Heart left ventricle (tissue), 16 donors: ENCODE measurements at regions not wholly inside any gene's neighbourhood (a gene's known extent, or its start where the extent isn't known, plus 50 kb on each side); places are given as distances from the start of the nearest gene placed in this dataset.

Experiments
- ATAC-seq, 4 donors: fragments of 200-7000 bp; cut with Tn5 transposase; one replicate each; pipeline ENCODE4 v1.9.1; 2020 to 2022; ENCODE audit warnings: moderate library complexity in 4 of 4, mild to moderate bottlenecking in 3 of 4, moderate number of reproducible peaks in 1 of 4
- DNase-seq, 5 donors: peaks; one replicate each; pipeline ENCODE4 v3.0.0-alpha.2; 2020
- H3K27ac ChIP-seq, 12 donors: fragments of 200-600 bp; sonication (generic) in 4 of 12; one replicate each; pipeline versions ENCODE4 v1.5.0 to v1.8.0; 2016 to 2022; ENCODE audit warnings: mild to moderate bottlenecking in 2 of 12
- H3K27me3 ChIP-seq, 9 donors: fragments of 200-600 bp; sonication (generic) in 2 of 9; one replicate each; pipeline versions ENCODE4 v1.5.1 to v1.8.0; 2016 to 2022; ENCODE audit warnings: mild to moderate bottlenecking in 3 of 9
- H3K36me3 ChIP-seq, 9 donors: fragments of 200-600 bp; sonication (generic) in 2 of 9; one replicate each; pipeline versions ENCODE4 v1.5.0 to v1.8.0; 2018 to 2022; ENCODE audit warnings: mild to moderate bottlenecking in 2 of 9
- H3K4me1 ChIP-seq, 12 donors: fragments of 200-600 bp; sonication (generic) in 4 of 12; one replicate each; pipeline versions ENCODE4 v1.5.0 to v1.8.0; 2016 to 2022; ENCODE audit warnings: mild to moderate bottlenecking in 3 of 12
- H3K4me3 ChIP-seq, 12 donors: fragments of 200-600 bp; sonication (generic) in 4 of 12; one replicate each; pipeline versions ENCODE4 v1.5.0 to v1.8.0; 2017 to 2022; ENCODE audit warnings: mild to moderate bottlenecking in 9 of 12, moderate library complexity in 4 of 12
- H3K9me3 ChIP-seq, 12 donors: fragments of 200-600 bp; sonication (generic) in 4 of 12; one replicate each; pipeline versions ENCODE4 v1.5.0 to v1.8.0; 2016 to 2022; ENCODE audit warnings: mild to moderate bottlenecking in 1 of 12
- CTCF ChIP-seq, 12 donors: fragments of 200-600 bp; sonication (generic) in 4 of 12; IDR thresholded peaks; one replicate each; pipeline versions ENCODE4 v1.5.0 to v1.8.0; 2018 to 2022; ENCODE audit warnings: antibody characterized with exemption in 12 of 12, mild to moderate bottlenecking in 5 of 12
- POLR2A ChIP-seq, 2 donors: fragments of 450-650 bp; IDR thresholded peaks; one replicate each; pipeline ENCODE4 v1.6.1; 2017; ENCODE audit warnings: antibody characterized with exemption in 2 of 2, mild to moderate bottlenecking in 2 of 2, moderate library complexity in 2 of 2
- WGBS, 4 donors: extraction: QIAGEN DNeasy Blood & Tissue Kit in 2 of 4; methylation state at CpG; one replicate each; pipeline versions ENCODE4 v1.1.5 to v1.1.7; 2013 to 2018; 5-methylcytosine and 5-hydroxymethylcytosine counted together
- intact Hi-C, 10 donors: fragments of 100-400 bp; cut with DNase I; formaldehyde crosslinking; loops; one replicate each; pipeline versions ENCODE4 v1.11.1 to v1.14.2; 2022
- donor health status: ischemic (EF 13 %, LVEDD 7.1; RV severe dilation, severe dysfunction).
- donor health status: healthy with polysubstance abuse.
- donor health status: DM: no; HTN: yes; CAD: no.
- donor health status: DM: no; HTN: no; CAD: no.
- donor health status: ischemic (EF 25% LVEDD 6.9; RV normal size, moderate dysfunction).
- donor health status: ischemic (EF 25% LVEDD 5.7; RV mildly dilated, moderate dysfunction).
- donor health status: healthy.
- donor health status: DM: yes; HTN: yes; CAD: no.
- donor health status: ischemic (EF 35%, LVEDD 5.7; RV mildly dilated, moderate dysfunction).
- donor health status: nonischemic (EF 11% LVEDD 7.7; RV severe dilation, severe dysfunction).
- donor health status: DM: yes; HTN: yes; CAD: no.
- donor health status: PGD.
- donor health status: ischemic (EF 29% LVEDD 5.4; RV normal size, mild dysfunction).
- donor health status: nonischemic (EF 23%, LVEDD 6.1; RV moderate dilation, normal function).

- ATAC-seq: no peak
- peak overlapping the region in 1 of 12 donors; percentile 45 for H3K27ac ChIP-seq
- intact Hi-C loops: loop anchor here in 1 of 10 donors (5.0 kb wide), 1 partner anchor 38 kb away; no protein-coding TSS in a partner anchor
- no peaks in the 10 kb centered on the region for H3K36me3 ChIP-seq
- no peaks in the 10 kb centered on the region for H3K9me3 ChIP-seq
- 79 to 89% (median 86%) methylated on average over 2 of the region's 2 CpGs for WGBS, 4 donors
- peaks cover 0 to 14% (median 4%) of the 10 kb centered on the region in 12 donors for H3K4me1 ChIP-seq
- H3K4me3 ChIP-seq: no peak overlapping the region
- no peak for DNase-seq
- no peaks in the 10 kb centered on the region for H3K27me3 ChIP-seq
- TF ChIP-seq POLR2A (IDR thresholded peaks at IDR 0.05): no peak
- no peak for TF ChIP-seq CTCF (IDR thresholded peaks at IDR 0.05)
Measured at GRCh38 chr6:108745664-108746336, 102.4 kb upstream of the ARMC2 start.

GRCh38 chr6:108746366-108746765 lies 101.9 kb upstream of the ARMC2 start:
- Histone ChIP-seq H3K9me3 (no peaks in the 10 kb centered on the region), H3K27me3 (no peaks in the 10 kb centered on the region), H3K36me3 (no peaks in the 10 kb centered on the region), H3K4me1 (peaks cover 0 to 13% (median 4%) of the 10 kb centered on the region in 12 donors), H3K27ac (peak overlapping the region in 1 of 12 donors; percentile 45), H3K4me3 (no peak overlapping the region)
- 95 to 100% (median 97%) methylated on average over 5 of the region's 5 CpGs for WGBS, 4 donors
- intact Hi-C loops: loop anchor here in 1 of 10 donors (5.0 kb wide), 1 partner anchor 39 kb away; no protein-coding TSS in a partner anchor
- ATAC-seq (no peak), DNase-seq (no peak)
- no peak for TF ChIP-seq CTCF (IDR thresholded peaks at IDR 0.05)
- TF ChIP-seq POLR2A (IDR thresholded peaks at IDR 0.05): no peak

GRCh38 chr6:108746836-108747575 lies 101.2 kb upstream of the ARMC2 start:
- H3K4me3 ChIP-seq: no peak overlapping the region
- intact Hi-C loops: loop anchor here in 1 of 10 donors (5.0 kb wide), 1 partner anchor 40 kb away; no protein-coding TSS in a partner anchor
- H3K27me3 ChIP-seq: no peaks in the 10 kb centered on the region
- 92 to 96% (median 94%) methylated on average over 9 of the region's 9 CpGs for WGBS, 4 donors
- peaks cover 0 to 10% (median 4%) of the 10 kb centered on the region in 12 donors for H3K4me1 ChIP-seq
- ATAC-seq (no peak), DNase-seq (no peak)
- H3K36me3 ChIP-seq: no peaks in the 10 kb centered on the region
- H3K9me3 ChIP-seq: no peaks in the 10 kb centered on the region
- TF ChIP-seq CTCF (IDR thresholded peaks at IDR 0.05) (no peak), POLR2A (IDR thresholded peaks at IDR 0.05) (no peak)
- peak overlapping the region in 1 of 12 donors; percentile 45 for H3K27ac ChIP-seq

- DNase-seq (no peak), ATAC-seq (no peak)
- no peaks in the 10 kb centered on the region for H3K27me3 ChIP-seq
- no peak for TF ChIP-seq POLR2A (IDR thresholded peaks at IDR 0.05)
- TF ChIP-seq CTCF (IDR thresholded peaks at IDR 0.05): no peak
- H3K27ac ChIP-seq: no peak overlapping the region
- WGBS, 4 donors: 83 to 96% (median 88%) methylated on average over 1 of the region's 1 CpG
- intact Hi-C loops: loop anchor here in 1 of 10 donors (5.0 kb wide), 1 partner anchor 41 kb away; no protein-coding TSS in a partner anchor
- no peaks in the 10 kb centered on the region for H3K9me3 ChIP-seq
- no peak overlapping the region for H3K4me3 ChIP-seq
- no peaks in the 10 kb centered on the region for H3K36me3 ChIP-seq
- H3K4me1 ChIP-seq: peaks cover 0 to 18% (median 4%) of the 10 kb centered on the region in 12 donors
Measured at GRCh38 chr6:108748055-108748454, 100.2 kb upstream of the ARMC2 start.
